GM19324 (cell line): ENCODE measurements at regions not wholly inside any gene's neighbourhood (a gene's known extent, or its start where the extent isn't known, plus 50 kb on each side); places are given as distances from the start of the nearest gene placed in this dataset.
"Not testable (repeated sequence)": the region's sequence is repeated elsewhere in the genome, so short reads cannot be mapped to it uniquely, and the experiment has no call there.

Source experiments
- ATAC-seq: cut with Tn5 transposase; IDR thresholded peaks from one replicate; pipeline ENCODE4 v1.9.1; 2021; ENCODE audit warnings: mild to moderate bottlenecking, moderate library complexity; ENCODE audit not compliant: unreplicated experiment, low FRiP score

- ATAC-seq = no peak
Measured at GRCh38 chr6:139758209-139758611, 383.8 kb upstream of the CITED2 start.

GRCh38 chr6:139757784-139758183 lies 383.3 kb upstream of the CITED2 start:
- no peak for ATAC-seq

GRCh38 chr6:139756381-139756780 lies 381.9 kb upstream of the CITED2 start:
- ATAC-seq = no peak

GRCh38 chr6:139754898-139755775 lies 380.7 kb upstream of the CITED2 start:
- no peak for ATAC-seq

- no peak for ATAC-seq
Measured at GRCh38 chr6:139753198-139753861, 378.9 kb upstream of the CITED2 start.

GRCh38 chr6:139752086-139752485 lies 377.6 kb upstream of the CITED2 start:
- no peak for ATAC-seq

GRCh38 chr6:139751179-139751578 lies 376.7 kb upstream of the CITED2 start:
- no peak for ATAC-seq

GRCh38 chr6:139748353-139749146 lies 374.1 kb upstream of the CITED2 start:
- ATAC-seq = no peak

- ATAC-seq = no peak
Measured at GRCh38 chr6:139747154-139747553, 372.7 kb upstream of the CITED2 start.

GRCh38 chr6:139744891-139745290 lies 370.4 kb upstream of the CITED2 start:
- no peak for ATAC-seq

- ATAC-seq = no peak
Measured at GRCh38 chr6:139743664-139744437, 369.4 kb upstream of the CITED2 start.

GRCh38 chr6:139742671-139743070 lies 368.2 kb upstream of the CITED2 start:
- no peak for ATAC-seq

GRCh38 chr6:139738801-139739455 lies 364.5 kb upstream of the CITED2 start:
- ATAC-seq = no peak

GRCh38 chr6:139736325-139736906 lies 362.0 kb upstream of the CITED2 start:
- peak; percentile 66 for ATAC-seq

GRCh38 chr6:139732451-139732850 lies 358.0 kb upstream of the CITED2 start:
- no peak for ATAC-seq

- no peak for ATAC-seq
Measured at GRCh38 chr6:139730340-139730974, 356.0 kb upstream of the CITED2 start.

GRCh38 chr6:139728876-139729427 lies 354.5 kb upstream of the CITED2 start:
- no peak for ATAC-seq

GRCh38 chr6:139726272-139726671 lies 351.8 kb upstream of the CITED2 start:
- ATAC-seq = not testable (repeated sequence)

- no peak for ATAC-seq
Measured at GRCh38 chr6:139722530-139722929, 348.1 kb upstream of the CITED2 start.
